Hepatocyte (in vitro differentiated cells): ENCODE measurements at regions not wholly inside any gene's neighbourhood (a gene's known extent, or its start where the extent isn't known, plus 50 kb on each side); places are given as distances from the start of the nearest gene placed in this dataset.

Experiments used
- EZH2 ChIP-seq: fragments of 200-600 bp; sonication (generic); IDR thresholded peaks from 2 replicates; pipeline ENCODE4 v1.6.1; 2016; ENCODE audit warnings: antibody characterized with exemption, mild to moderate bottlenecking, borderline replicate concordance
- EZH2phosphoT487 ChIP-seq: fragments of 200-600 bp; sonication (generic); IDR thresholded peaks from one replicate; pipeline ENCODE4 v1.6.1; 2018; ENCODE audit warnings: antibody characterized with exemption, mild to moderate bottlenecking, low read depth, moderate library complexity; ENCODE audit not compliant: unreplicated experiment, severe bottlenecking
- TF ChIP-seq, protein P1 (sequence below): fragments of 200-600 bp; sonication (generic); IDR thresholded peaks from 2 replicates; pipeline ENCODE4 v1.5.1; 2016; ENCODE audit warnings: antibody characterized with exemption, mild to moderate bottlenecking; ENCODE audit not compliant: poor library complexity

DNA sequence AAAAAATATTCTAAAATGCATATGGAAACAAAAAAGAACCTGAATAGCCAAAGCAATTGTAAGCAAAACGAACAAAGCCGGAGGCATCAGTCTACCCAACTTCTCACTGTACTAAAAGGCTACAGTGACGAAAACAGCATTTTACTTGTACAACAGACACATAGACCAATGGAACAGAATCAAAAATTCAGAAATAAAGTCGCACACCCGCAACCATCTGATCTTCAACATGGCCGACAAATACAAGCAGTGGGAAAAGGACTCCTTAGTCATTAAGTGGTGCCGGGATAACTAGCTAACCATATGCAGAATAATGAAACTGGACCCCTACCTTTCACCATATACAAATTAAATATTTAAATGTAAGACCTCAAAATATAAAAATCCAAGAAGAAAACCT lies 203.9 kb upstream of the PPFIA2 start:
- TF ChIP-seq, protein P1, sequence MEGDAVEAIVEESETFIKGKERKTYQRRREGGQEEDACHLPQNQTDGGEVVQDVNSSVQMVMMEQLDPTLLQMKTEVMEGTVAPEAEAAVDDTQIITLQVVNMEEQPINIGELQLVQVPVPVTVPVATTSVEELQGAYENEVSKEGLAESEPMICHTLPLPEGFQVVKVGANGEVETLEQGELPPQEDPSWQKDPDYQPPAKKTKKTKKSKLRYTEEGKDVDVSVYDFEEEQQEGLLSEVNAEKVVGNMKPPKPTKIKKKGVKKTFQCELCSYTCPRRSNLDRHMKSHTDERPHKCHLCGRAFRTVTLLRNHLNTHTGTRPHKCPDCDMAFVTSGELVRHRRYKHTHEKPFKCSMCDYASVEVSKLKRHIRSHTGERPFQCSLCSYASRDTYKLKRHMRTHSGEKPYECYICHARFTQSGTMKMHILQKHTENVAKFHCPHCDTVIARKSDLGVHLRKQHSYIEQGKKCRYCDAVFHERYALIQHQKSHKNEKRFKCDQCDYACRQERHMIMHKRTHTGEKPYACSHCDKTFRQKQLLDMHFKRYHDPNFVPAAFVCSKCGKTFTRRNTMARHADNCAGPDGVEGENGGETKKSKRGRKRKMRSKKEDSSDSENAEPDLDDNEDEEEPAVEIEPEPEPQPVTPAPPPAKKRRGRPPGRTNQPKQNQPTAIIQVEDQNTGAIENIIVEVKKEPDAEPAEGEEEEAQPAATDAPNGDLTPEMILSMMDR: no peak
- TF ChIP-seq EZH2 (no peak), EZH2phosphoT487 (no peak)
